GM12874 (cell line): ENCODE measurements at regions not wholly inside any gene's neighbourhood (a gene's known extent, or its start where the extent isn't known, plus 50 kb on each side); places are given as distances from the start of the nearest gene placed in this dataset.

Experiments used
- CTCF ChIP-seq: IDR thresholded peaks from 2 replicates; pipeline ENCODE4 v1.5.1; 2011; ENCODE audit warnings: low read depth, mild to moderate bottlenecking, control low read depth, low read length, moderate library complexity; ENCODE audit not compliant: insufficient read depth

GRCh38 chr3:88795503-88795902 lies 311.9 kb upstream of the EPHA3 start:
- TF ChIP-seq CTCF = no peak

GRCh38 chr3:88807491-88808105 lies 299.8 kb upstream of the EPHA3 start:
- TF ChIP-seq CTCF = no peak

GRCh38 chr3:88809993-88810392 lies 297.4 kb upstream of the EPHA3 start:
- TF ChIP-seq CTCF = no peak

- TF ChIP-seq CTCF = no peak
These were observed 297.0 kb upstream of the EPHA3 start for GRCh38 chr3:88810455-88810854.

- no peak for TF ChIP-seq CTCF
These were observed 296.3 kb upstream of the EPHA3 start for GRCh38 chr3:88811096-88811495.

- TF ChIP-seq CTCF = no peak
These were observed 294.8 kb upstream of the EPHA3 start for GRCh38 chr3:88812576-88812975.

GRCh38 chr3:88816445-88816844 lies 291.0 kb upstream of the EPHA3 start:
- no peak for TF ChIP-seq CTCF
